ENCODE measurements at regions not wholly inside any gene's neighbourhood (a gene's known extent, or its start where the extent isn't known, plus 50 kb on each side); places are given as distances from the start of the nearest gene placed in this dataset.

GRCh38 chr17:77382356-77382911, 241.7 kb downstream of the SEC14L1 start:
- TF ChIP-seq CTCF (IDR thresholded peaks at IDR 0.05) (no peak), POLR2A (IDR thresholded peaks at IDR 0.05) (no peak)

Measured in transverse colon (tissue), 3 donors.